ENCODE measurements at regions not wholly inside any gene's neighbourhood (a gene's known extent, or its start where the extent isn't known, plus 50 kb on each side); places are given as distances from the start of the nearest gene placed in this dataset.

DNA sequence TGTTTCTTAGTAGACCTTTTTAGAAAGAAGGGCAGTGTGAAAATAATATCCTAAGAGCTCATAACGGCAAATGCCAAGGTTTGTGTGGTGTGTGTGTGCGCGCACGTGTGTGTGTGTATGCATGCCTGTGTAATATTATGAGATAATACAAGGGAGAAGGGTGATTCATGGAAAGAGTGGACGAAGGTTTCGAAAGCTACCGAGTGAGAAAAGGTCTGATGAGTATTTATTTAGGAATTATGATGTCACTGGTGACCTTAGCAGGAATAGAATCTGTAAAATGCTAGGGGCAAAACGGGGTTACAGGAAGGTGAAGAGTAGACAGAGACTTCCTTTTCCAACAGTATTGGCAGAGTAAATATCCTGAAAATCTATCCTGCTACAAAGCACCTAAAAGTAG, 107.3 kb downstream of the AHR start:
- no peak overlapping the region for H3K27ac ChIP-seq
- no peak for DNase-seq
- TF ChIP-seq POLR2A (IDR thresholded peaks at IDR 0.05), result no peak
- TF ChIP-seq, protein P1, sequence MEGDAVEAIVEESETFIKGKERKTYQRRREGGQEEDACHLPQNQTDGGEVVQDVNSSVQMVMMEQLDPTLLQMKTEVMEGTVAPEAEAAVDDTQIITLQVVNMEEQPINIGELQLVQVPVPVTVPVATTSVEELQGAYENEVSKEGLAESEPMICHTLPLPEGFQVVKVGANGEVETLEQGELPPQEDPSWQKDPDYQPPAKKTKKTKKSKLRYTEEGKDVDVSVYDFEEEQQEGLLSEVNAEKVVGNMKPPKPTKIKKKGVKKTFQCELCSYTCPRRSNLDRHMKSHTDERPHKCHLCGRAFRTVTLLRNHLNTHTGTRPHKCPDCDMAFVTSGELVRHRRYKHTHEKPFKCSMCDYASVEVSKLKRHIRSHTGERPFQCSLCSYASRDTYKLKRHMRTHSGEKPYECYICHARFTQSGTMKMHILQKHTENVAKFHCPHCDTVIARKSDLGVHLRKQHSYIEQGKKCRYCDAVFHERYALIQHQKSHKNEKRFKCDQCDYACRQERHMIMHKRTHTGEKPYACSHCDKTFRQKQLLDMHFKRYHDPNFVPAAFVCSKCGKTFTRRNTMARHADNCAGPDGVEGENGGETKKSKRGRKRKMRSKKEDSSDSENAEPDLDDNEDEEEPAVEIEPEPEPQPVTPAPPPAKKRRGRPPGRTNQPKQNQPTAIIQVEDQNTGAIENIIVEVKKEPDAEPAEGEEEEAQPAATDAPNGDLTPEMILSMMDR (IDR thresholded peaks at IDR 0.05), result no peak
- H3K27me3 ChIP-seq, result no peaks in the 10 kb centered on the region
- H3K4me3 ChIP-seq, result no peak overlapping the region
- WGBS, 2 donors, result 62 to 70% methylated on average over 8 of the region's 8 CpGs
- H3K36me3 ChIP-seq (ENCODE audit: low read depth, missing control alignments), result no peaks in the 10 kb centered on the region
- H3K4me1 ChIP-seq, result peaks cover 5% of the 10 kb centered on the region
- no peaks in the 10 kb centered on the region for H3K9me3 ChIP-seq
- intact Hi-C loops (cut with DNase I; ENCODE audit: low total_unique reads), result no loop called here

DNA sequence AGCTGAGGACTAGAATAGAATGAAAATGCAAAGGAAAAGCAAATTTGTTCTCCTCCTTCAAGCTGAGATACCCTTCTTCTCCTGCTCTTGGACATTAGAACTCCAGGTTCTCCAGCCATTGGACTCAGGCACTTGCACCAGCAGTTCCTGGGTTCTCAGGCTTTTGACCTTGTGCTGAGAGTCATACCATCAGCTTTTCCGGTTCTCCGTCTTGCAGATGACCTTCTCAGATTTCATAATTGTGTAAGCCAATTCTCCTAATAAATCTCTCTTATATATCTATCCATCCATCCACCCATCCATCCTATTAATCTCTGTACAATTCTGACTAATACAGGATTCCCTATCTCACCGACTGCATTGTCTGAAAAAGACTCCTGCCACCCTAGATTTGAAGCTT, 108.3 kb downstream of the AHR start:
- no peaks in the 10 kb centered on the region for H3K36me3 ChIP-seq (ENCODE audit: low read depth, missing control alignments)
- DNase-seq, result no peak
- intact Hi-C loops (cut with DNase I; ENCODE audit: low total_unique reads), result no loop called here
- H3K27me3 ChIP-seq, result no peaks in the 10 kb centered on the region
- peaks cover 5% of the 10 kb centered on the region for H3K4me1 ChIP-seq
- TF ChIP-seq, protein P1 (IDR thresholded peaks at IDR 0.05), result no peak
- no peak for TF ChIP-seq POLR2A (IDR thresholded peaks at IDR 0.05)
- 67 to 77% methylated on average over 3 of the region's 3 CpGs for WGBS, 2 donors
- H3K27ac ChIP-seq, result no peak overlapping the region
- no peaks in the 10 kb centered on the region for H3K9me3 ChIP-seq
- no peak overlapping the region for H3K4me3 ChIP-seq

DNA sequence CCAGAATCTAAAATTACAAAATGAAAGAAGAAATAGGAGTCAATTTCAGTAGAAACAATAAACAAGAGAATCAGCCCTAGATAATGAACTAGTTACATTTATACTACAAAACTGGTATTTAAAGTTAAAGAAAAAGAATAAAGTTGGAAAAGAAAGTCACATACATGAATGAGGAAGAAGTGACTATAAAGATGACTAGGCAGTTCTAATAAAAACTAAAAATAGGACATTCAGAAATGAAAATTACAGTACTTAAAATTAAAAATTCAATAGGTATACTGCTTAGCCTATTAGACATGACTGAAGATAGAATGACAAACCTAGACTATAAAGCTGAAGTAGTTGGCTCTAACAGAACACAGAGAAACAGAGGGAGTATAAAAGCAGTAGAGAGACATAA, 108.8 kb downstream of the AHR start:
- TF ChIP-seq, protein P1 (IDR thresholded peaks at IDR 0.05), result no peak
- no peak for TF ChIP-seq POLR2A (IDR thresholded peaks at IDR 0.05)
- Histone ChIP-seq H3K9me3 (no peaks in the 10 kb centered on the region), H3K27ac (no peak overlapping the region)

DNA sequence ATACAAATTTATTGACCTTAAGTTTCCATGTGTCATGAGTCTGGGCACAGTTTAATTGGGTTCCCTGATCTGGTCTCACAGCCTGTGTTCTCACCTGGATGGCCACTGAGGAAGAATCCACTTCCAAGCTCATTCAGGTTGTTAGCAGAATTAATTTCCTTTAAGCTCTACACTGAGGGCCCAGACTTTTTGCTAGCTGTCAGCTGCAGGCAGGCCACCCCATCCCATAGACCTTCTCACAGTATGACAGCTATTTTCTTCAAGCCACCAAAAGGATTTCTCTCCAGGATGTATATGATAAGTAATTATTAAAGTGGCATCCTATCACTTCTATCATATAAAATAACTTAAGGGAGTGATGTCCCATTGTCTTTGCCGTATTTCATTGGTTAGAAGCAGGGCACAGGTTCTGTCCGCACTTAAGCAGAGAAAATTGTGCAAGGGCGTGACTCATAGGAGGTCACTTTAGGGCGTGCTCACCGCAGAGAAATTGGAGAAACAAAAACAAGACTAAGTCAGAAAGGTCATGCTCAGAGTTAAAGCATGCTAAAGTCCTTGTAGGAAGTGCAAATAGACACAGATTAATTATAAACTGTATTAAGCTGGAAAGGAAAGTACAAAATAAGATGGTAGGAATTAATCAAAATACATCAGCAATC, 109.9 kb downstream of the AHR start:
- peak; percentile 33 for DNase-seq
- no peak overlapping the region for H3K27ac ChIP-seq
- intact Hi-C loops (cut with DNase I; ENCODE audit: low total_unique reads), result no loop called here

More for the DNA sequence above, 108.8 kb downstream of the AHR start:
- Histone ChIP-seq H3K36me3 (ENCODE audit: low read depth, missing control alignments) (no peaks in the 10 kb centered on the region), H3K4me3 (no peak overlapping the region), H3K4me1 (peaks cover 5% of the 10 kb centered on the region), H3K27me3 (no peaks in the 10 kb centered on the region)
- no peak for DNase-seq
- intact Hi-C loops (cut with DNase I; ENCODE audit: low total_unique reads), result no loop called here

More for the DNA sequence above, 109.9 kb downstream of the AHR start:
- TF ChIP-seq, protein P1 (IDR thresholded peaks at IDR 0.05), result no peak
- TF ChIP-seq POLR2A (IDR thresholded peaks at IDR 0.05), result no peak
- WGBS, 2 donors, result 73 to 78% methylated on average over 5 of the region's 5 CpGs
- no peaks in the 10 kb centered on the region for H3K27me3 ChIP-seq
- H3K4me1 ChIP-seq, result peaks cover 4% of the 10 kb centered on the region
- H3K9me3 ChIP-seq, result no peaks in the 10 kb centered on the region
- H3K36me3 ChIP-seq (ENCODE audit: low read depth, missing control alignments), result no peaks in the 10 kb centered on the region
- no peak overlapping the region for H3K4me3 ChIP-seq
